ENCODE measurements at regions not wholly inside any gene's neighbourhood (a gene's known extent, or its start where the extent isn't known, plus 50 kb on each side); places are given as distances from the start of the nearest gene placed in this dataset.

DNA sequence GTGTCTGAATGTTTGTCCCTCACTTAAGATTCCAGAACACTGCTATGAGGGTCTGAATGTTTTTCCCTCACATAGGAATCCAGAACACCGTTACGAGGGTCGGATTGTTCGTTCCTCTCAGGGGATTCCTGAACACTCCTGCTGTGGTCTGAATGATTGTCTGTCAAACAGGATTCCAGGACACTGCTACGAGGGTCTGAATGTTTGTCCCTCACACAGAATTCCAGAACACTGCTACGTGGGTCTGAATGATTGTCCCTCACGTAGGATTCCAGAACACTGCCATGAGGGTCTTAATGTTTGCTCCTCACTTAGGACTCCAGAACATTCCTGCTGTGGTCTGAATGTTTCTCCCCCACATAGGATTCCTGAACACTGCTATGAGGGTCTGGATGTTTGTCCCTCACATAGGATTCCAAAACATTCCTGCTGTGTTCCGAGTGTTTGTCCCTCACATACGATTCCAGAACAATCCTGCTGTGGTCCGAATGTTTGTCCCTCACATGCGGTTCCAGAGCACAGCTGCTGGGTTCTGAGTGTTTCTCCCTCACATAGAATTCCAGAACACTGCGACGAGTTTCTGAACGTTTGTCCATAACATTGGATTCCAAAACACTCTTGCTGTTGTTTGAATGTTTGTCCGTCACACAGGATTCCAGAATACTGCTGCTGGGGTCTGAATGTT, 199.5 kb downstream of the FOXD4L6 start:
- no peak for TF ChIP-seq EP300 (IDR thresholded peaks at IDR 0.05)
- TF ChIP-seq, protein P1, sequence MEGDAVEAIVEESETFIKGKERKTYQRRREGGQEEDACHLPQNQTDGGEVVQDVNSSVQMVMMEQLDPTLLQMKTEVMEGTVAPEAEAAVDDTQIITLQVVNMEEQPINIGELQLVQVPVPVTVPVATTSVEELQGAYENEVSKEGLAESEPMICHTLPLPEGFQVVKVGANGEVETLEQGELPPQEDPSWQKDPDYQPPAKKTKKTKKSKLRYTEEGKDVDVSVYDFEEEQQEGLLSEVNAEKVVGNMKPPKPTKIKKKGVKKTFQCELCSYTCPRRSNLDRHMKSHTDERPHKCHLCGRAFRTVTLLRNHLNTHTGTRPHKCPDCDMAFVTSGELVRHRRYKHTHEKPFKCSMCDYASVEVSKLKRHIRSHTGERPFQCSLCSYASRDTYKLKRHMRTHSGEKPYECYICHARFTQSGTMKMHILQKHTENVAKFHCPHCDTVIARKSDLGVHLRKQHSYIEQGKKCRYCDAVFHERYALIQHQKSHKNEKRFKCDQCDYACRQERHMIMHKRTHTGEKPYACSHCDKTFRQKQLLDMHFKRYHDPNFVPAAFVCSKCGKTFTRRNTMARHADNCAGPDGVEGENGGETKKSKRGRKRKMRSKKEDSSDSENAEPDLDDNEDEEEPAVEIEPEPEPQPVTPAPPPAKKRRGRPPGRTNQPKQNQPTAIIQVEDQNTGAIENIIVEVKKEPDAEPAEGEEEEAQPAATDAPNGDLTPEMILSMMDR (IDR thresholded peaks at IDR 0.05): no peak
- TF ChIP-seq POLR2A (IDR thresholded peaks at IDR 0.05): no peak
- peaks cover 9 to 52% of the 10 kb centered on the region in 2 donors for H3K9me3 ChIP-seq
- intact Hi-C loops (cut with DNase I): no loop called here
- DNase-seq: no peak
- H3K4me1 ChIP-seq (ENCODE audit: insufficient read depth): no peaks in the 10 kb centered on the region
- no peaks in the 10 kb centered on the region for H3K36me3 ChIP-seq
- no peak overlapping the region for H3K4me3 ChIP-seq
- 70 to 77% (median 73%) methylated on average over 15 of the region's 15 CpGs for WGBS, 3 donors
- no peak overlapping the region for H3K27ac ChIP-seq
- H3K27me3 ChIP-seq: no peaks in the 10 kb centered on the region

DNA sequence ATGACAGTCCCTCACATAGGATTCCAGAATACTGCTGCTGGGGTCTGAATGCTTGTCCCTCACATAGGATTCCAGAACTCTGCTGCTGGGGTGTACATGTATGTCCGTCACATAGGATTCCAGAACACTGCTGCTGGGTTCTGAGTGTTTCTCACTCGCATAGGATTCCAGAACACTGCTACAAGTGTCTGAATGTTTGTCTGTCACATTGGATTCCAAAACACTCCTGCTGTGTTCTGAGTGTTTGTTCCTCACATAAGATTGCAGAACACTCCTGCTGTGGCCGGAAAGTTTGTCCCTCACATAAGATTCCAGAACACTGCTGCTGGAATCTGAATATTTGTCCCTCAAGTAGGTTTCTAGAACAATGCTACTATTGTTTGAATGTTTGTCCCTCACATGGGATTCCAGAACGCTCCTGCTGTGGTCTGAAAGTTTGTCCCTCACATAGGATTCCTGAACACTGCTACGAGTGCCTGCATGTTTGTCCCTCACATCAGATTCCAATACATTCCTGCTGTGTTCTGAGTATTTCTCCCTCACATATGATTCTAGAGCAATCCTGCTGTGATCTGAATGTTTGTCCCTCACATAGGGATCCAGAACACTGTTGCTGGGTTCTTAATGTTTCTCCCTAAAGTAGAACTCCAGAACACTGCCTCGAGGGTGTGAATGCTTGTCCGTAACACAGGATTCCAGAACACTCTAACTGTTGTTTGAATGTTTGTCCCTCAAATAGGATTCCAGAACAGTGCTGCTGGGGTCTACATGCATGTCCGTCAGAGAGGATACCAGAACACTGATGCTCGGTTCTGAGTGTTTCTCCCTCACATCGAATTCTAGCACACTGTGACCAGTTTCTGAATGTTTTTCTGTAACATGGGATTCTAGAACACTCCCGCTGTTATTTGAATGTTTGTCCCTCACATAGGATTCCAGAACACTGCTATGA, 200.4 kb downstream of the FOXD4L6 start:
- TF ChIP-seq, protein P1 (IDR thresholded peaks at IDR 0.05): no peak
- TF ChIP-seq POLR2A (IDR thresholded peaks at IDR 0.05) (no peak), EP300 (IDR thresholded peaks at IDR 0.05) (no peak)
- no peaks in the 10 kb centered on the region for H3K27me3 ChIP-seq
- H3K4me1 ChIP-seq (ENCODE audit: insufficient read depth): no peaks in the 10 kb centered on the region
- intact Hi-C loops (cut with DNase I): no loop called here
- no peak overlapping the region for H3K27ac ChIP-seq
- no peak overlapping the region for H3K4me3 ChIP-seq
- no peak for DNase-seq
- no peaks in the 10 kb centered on the region for H3K36me3 ChIP-seq
- WGBS, 3 donors: 69 to 76% (median 72%) methylated on average over 11 of the region's 11 CpGs
- peaks cover 9 to 56% of the 10 kb centered on the region in 2 donors for H3K9me3 ChIP-seq

DNA sequence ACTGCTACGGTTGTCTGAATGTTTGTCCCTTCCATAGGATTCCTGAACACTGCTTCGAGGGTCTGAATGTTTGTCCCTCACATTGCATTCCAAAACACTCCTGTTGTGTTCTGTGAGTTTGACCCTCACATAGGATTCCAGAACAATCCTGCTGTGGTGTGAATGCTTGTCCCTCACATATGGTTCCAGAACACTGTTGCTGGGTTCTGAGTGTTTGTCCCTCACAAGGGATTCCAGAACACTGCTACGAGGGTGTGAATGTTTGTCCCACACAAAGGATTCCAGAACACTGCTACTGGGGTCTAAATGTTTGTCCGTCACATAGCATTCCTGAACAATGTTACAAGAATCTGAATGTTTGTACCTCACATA, 201.2 kb downstream of the FOXD4L6 start:
- Histone ChIP-seq H3K27me3 (no peaks in the 10 kb centered on the region), H3K4me1 (ENCODE audit: insufficient read depth) (no peaks in the 10 kb centered on the region), H3K27ac (no peak overlapping the region), H3K36me3 (no peaks in the 10 kb centered on the region), H3K4me3 (no peak overlapping the region), H3K9me3 (peaks cover 9 to 56% of the 10 kb centered on the region in 2 donors)
- no peak for DNase-seq
- intact Hi-C loops (cut with DNase I): no loop called here
- TF ChIP-seq EP300 (IDR thresholded peaks at IDR 0.05) (no peak), POLR2A (IDR thresholded peaks at IDR 0.05) (no peak)
- TF ChIP-seq, protein P1 (IDR thresholded peaks at IDR 0.05): no peak
- WGBS, 3 donors: 71 to 78% (median 72%) methylated on average over 4 of the region's 4 CpGs

DNA sequence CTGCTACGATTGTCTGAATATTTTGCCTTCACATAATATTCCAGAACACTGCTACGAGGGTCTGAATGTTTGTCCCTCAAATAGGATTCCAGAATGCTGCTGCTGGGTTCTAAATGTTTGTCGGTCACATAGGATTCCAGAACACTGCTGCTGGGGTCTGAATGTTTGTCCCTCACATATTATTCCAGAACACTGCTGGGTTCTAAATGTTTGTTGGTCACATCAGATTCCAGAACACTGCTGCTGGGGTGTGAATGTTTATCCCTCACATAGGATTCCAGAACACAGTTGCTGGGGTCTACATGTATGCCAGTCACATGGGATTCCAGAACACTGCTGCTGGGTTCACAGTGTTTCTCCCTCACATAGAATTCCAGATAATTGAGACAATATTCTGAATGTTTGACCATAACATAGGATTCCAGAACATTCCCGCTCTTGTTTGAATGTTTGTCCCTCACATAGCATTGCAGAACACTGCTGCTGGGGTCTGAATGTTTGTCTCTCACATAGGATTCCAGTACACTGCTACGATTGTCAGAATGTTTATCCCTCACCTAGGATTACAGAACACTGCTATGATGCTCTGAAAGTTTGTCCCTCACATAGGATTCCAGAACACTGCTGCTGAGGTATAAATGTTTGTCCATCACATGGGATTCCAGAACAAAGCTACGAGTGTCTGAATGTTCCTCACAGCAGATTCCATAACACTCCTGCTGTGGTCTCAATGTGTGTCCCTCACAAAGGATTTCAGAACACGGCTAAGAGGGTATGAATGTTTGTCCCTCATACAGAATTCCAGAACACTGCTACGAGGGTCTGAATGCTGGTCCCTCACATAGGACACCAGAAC, 201.8 kb downstream of the FOXD4L6 start:
- Histone ChIP-seq H3K4me3 (no peak overlapping the region), H3K4me1 (ENCODE audit: insufficient read depth) (no peaks in the 10 kb centered on the region), H3K36me3 (no peaks in the 10 kb centered on the region), H3K27ac (no peak overlapping the region), H3K27me3 (no peaks in the 10 kb centered on the region), H3K9me3 (peaks cover 9 to 56% of the 10 kb centered on the region in 2 donors)
- DNase-seq: no peak
- WGBS, 3 donors: 65 to 69% (median 68%) methylated on average over 8 of the region's 8 CpGs
- intact Hi-C loops (cut with DNase I): no loop called here
- TF ChIP-seq EP300 (IDR thresholded peaks at IDR 0.05) (no peak), POLR2A (IDR thresholded peaks at IDR 0.05) (no peak)
- TF ChIP-seq, protein P1 (IDR thresholded peaks at IDR 0.05): no peak

Measured in ovary (tissue), 7 donors.